NCI-H748 (cell line): ENCODE measurements at regions not wholly inside any gene's neighbourhood (a gene's known extent, or its start where the extent isn't known, plus 50 kb on each side); places are given as distances from the start of the nearest gene placed in this dataset.
A peak's percentile ranks its signal among the peaks of the same experiment; 100 is the strongest.

Experiments
- DNase-seq: peaks from one replicate; lab custom pipeline; 2025; ENCODE audit not compliant: unreplicated experiment; lab: John Stamatoyannopoulos, UW

GRCh38 chr5:125125031-125125823 is 378.8 kb upstream of the ZNF608 start:
- no peak for DNase-seq

- DNase-seq: no peak
Measured at GRCh38 chr5:125126050-125126449, 379.6 kb upstream of the ZNF608 start.

DNA sequence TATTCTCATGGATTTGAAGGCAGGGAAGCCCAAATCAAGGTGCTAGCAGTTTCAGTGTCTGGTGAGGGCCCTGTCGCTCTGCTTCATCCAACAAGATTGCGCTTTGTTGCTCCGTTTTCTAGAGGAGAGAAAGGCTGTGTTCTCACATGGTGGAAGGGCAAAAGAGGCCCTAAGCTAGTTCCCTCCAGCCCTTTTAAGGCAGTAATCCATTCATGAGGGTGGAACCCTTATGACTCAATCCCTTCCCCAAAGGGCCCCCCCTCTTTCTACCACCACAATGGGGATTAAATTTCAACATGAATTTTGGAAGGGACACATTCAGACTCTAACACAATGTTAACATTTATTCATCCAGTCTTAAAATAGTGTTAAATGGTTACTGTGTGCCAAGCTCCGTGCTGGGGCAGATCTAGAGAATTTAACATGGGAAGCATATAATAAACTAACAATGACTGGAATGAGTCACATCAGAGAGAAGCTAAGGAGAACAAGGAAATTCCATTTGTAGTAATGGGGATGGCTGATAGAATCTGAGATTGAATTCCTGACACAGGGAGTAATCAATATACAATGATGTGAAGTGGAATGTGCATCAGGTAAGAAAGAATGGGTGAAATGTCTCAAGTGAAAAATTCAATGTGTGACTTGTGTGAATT is 382.8 kb upstream of the ZNF608 start:
- no peak for DNase-seq

- DNase-seq: no peak
Measured at GRCh38 chr5:125130591-125130990, 384.2 kb upstream of the ZNF608 start.

- no peak for DNase-seq
Measured at GRCh38 chr5:125134216-125135081, 388.0 kb upstream of the ZNF608 start.

GRCh38 chr5:125137535-125137934 is 391.1 kb upstream of the ZNF608 start:
- peak; percentile 46 for DNase-seq

DNA sequence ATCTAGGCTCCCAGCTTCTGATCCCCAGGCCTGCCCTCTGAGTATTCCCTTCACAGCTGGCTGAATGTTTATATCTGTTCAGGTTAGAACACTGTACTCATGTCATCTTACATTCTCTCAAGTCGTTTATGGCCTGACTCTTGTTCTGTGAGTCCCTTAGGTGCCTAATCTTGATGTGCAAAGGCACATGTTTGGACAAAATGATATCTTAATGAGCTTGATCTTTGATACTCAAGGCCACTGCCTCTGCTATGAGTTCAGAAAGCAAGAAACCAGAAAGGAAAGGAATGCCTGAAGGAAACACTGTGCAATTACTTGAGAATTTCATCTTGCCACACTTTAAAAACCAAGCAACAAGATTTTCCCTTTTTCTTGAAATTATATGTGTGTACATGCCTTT is 391.8 kb upstream of the ZNF608 start:
- no peak for DNase-seq

DNA sequence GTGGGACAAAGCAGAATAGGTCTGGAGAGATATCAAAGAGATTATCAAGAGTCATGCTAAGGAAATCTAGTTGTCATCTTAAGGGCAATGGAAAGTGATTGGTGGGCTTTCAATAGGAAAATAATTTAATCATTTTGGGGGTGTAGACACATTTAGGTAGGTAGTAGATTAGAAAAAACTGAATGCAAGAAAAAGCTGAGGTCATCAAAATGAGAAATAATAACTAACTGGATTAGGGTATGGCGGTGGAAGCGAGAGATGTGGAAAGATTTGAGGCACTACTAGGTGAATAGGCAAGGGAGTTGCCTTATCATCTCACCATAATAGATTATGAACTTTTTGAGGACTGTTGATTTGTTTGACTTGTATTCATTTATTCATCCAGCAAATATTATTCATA is 393.2 kb upstream of the ZNF608 start:
- no peak for DNase-seq

DNA sequence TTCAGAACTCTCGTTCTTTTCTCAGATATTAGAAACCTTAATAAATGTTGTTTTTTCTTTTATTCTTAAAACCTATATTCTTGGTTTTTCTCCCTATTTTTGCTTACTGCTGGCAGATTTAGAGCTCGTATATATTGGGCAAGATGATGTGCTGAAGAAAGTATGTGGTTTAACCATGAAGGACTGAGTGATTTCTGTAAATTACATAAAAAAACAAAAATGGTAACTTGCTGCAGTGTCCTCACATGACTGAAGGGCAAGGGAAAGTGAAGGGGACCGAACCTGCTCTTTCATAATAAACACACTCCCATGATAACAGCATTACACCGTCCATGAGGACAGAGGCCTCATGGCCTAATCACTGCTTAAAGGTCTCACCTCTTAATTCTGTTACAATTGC is 393.8 kb upstream of the ZNF608 start:
- no peak for DNase-seq

DNA sequence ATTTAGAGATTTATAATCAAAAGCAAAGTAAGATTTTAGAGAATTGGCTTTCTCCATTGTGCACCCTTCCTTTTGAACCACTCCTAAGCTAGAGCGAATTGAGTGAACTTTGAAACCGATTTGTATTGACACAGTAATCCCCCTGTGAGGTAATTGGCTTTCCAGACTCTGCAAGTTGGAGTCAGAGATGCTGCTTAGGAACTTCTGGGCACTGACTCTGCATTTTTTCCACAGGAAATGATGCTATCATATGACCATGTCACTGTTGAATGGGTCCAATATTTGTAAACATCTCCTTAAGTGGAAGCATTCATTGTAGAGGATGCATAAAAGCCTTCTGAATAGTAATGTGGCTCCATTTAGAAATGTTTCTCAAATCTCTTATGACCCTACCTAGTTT is 394.4 kb upstream of the ZNF608 start:
- DNase-seq: peak; percentile 72

DNA sequence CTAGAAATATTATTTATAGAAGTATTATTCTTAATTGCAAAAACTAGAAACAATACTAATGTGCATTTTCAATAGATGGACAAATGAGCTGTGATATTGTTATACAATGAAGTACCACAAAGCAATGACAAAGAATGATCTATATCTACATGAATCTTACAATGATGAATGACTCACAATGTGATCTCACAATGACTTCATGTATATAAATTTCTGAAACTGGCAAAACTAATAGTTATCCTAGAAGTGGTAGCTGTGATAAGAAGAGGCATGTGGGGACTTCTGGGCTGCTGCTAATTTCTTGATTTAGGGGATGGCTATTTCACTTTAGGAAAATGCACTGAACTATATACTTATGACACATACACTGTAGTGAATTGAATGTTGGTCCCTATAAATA is 396.0 kb upstream of the ZNF608 start:
- no peak for DNase-seq

DNA sequence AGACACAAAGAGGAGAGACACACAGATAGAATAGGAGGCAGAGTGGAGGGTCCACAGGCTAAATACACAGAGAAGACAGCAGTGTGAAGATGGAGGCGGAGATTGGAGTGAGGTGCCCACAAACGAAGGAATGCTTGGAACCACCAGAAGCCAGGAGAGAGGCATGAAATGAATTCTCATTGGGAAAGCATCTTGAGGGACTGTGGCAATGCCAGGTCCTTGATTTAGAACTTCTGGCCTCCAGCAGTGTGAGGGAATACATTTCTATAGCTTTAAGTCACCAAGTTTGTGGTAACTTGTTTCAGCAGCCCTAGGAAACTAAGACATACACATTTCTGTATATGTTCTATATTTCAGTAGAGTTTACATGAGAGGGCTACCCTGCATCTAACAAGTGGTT is 396.6 kb upstream of the ZNF608 start:
- DNase-seq: no peak

- DNase-seq: no peak
Measured at GRCh38 chr5:125148076-125148475, 401.6 kb upstream of the ZNF608 start.

GRCh38 chr5:125148706-125149105 is 402.3 kb upstream of the ZNF608 start:
- no peak for DNase-seq

- no peak for DNase-seq
Measured at GRCh38 chr5:125149110-125149509, 402.7 kb upstream of the ZNF608 start.

DNA sequence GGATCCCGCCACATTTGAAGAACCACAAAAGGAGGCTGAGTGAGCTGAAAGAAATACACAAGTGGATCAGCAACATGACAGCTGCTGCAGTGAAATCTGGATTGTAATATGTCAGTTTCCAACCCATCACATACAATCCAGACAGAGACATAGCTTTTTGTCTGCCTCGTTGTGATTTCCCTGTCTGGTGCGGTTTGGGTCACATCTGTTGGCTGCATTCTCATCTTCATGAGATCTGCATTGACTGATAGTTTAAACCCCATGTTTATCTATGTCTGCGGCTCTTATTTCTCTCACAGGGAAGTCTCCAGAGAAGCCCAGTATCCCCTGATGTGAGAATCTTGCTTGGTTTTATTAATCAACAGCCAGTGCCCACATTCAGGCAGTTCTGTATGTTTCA is 403.1 kb upstream of the ZNF608 start:
- DNase-seq: no peak

GRCh38 chr5:125150041-125150669 is 403.7 kb upstream of the ZNF608 start:
- DNase-seq: no peak

DNA sequence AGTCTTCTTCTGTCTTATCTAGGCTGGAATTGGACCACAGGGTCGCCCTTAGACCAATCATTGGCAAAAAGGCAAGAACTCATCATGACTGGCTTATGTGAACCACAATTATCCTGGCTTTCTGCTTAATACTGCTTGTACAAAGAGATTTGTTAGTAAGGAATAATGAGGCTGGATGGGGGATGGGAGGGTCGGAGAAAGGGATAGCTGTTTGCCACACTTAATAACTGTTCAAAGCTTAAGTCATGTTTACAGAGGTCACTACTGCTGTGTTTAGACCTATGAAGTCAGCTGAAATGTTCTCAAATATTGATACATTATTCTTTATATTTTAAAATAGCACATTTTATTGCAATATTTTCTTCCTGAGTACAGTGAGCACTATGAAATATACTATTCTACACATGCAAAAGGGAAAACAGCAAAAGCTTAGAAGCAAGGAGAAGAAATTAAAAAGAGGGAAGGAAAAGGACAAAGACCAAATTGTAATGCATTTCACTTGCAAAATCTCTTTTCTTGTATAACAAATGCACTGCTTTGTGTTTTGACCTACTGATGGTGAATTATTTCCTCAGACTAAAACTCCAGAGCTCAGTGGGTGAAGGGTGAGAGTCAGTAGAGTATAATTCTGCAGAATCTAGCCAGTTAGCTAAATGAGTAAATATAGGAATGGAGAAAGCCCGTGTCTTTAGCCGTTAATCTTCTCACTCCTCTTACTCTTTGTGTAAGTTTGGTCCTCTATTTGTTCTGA is 404.9 kb upstream of the ZNF608 start:
- DNase-seq: no peak

- DNase-seq: no peak
Measured at GRCh38 chr5:125152044-125152443, 405.6 kb upstream of the ZNF608 start.

GRCh38 chr5:125152461-125153189 is 406.2 kb upstream of the ZNF608 start:
- no peak for DNase-seq
